Renal pelvis (tissue), 1 donor: ENCODE measurements at regions not wholly inside any gene's neighbourhood (a gene's known extent, or its start where the extent isn't known, plus 50 kb on each side); places are given as distances from the start of the nearest gene placed in this dataset.

Experiments
- DNase-seq: peaks from one replicate; pipeline ENCODE4 v3.0.0-alpha.2; 2013

DNA sequence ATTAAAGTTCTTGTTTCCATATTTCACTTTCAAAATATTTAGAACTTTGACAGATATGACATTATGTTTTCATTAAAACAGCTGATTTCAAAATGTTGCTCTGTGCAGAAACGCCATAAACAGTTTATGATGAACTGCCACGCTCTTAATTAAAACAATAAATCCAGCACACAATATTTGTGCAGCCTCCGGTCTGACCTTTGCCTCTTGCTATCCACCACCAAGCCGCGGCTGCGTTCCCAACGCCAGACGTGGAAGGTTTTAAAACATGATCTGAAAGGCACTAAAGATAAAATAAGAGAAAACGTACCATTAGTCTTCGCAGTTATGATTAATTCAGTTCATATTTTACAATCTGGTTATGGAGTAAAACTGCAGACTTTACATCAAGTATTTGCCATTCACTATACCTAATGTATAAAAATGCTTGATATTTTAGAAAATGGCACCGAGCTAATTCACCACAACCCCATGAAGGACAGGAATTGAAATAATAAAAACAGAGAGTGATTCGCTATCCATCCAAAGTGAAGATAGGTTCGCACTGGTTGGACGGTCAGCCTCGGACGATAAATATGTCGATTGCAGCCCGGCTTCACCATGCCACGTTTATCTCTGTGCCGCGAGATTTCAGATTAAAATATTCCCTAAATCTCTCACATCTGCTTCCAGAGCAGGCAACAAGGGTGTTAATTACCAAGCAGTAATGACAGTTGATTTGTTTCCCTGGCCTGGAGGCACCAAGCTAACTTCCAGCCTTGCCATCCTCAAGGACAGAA lies 103.3 kb upstream of the ZNF507 start:
- peak; percentile 34 for DNase-seq

DNA sequence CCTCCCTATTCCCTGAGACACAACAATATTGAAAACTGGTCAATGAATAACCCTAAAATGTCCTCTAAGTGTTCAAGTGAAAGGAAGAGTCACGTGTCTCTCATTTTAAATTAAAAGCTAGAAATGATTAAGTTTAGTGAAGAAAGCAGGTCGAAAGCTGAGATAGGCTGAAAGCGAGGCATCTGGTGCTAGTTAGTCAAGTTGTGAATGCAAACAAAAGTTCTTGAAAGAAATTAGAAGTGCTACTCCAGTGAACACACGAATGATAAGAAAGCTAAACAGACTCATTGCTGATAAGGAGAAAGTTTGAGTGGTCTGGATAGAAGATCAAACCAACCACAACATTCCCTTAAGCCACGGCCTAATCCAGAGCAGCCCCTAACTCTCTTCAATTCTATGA lies 99.4 kb upstream of the ZNF507 start:
- no peak for DNase-seq

DNA sequence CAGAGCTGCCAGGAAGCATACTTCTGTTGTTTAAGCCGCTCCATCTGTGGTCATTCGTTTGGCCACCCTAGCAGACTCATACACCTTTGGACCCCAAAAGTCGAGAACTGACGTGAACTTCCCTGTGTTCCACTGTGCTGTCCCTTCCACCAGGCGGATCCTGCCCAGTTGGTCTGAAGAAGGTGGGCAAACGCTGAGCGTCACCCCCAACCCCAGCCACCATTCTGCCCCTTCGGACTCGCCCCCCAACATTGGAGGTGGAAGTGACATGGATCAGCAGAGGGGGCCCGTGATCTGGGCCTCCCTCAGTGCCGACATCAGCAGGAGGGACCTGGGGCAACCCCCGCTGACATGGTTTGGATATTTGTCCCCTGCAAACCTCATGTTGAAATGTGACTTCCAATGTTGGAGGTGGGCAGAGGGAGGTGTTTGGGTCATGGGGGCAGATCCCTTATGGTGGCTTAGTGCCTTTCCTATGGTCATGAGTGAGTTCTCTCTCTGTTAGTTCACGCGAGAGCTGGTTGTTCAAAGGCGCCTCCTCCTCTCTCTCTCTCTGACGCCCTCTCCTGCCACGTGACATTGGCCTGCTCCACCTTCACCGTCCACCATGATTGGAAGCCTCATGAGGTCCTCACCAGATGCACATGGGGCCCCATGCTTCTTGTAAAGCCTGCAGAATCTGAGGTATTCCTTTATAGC lies 93.6 kb upstream of the ZNF507 start:
- DNase-seq: no peak

DNA sequence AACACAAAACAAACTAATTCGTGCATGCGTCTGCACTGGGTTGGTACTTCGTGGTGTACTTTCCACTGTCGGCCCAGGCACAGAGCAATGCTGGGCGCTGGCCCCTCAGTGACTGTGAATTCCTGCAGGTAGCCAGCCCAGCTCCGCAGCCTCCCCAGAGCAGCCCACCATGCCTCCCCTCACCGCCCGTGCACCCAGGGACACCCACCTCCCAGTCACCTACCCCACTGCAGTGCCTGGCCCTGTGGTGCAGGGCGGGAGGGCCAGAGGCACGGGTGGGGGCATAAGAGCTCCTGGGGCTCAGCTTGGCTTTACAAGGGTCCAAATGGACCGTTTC lies 93.1 kb upstream of the ZNF507 start:
- DNase-seq: no peak

DNA sequence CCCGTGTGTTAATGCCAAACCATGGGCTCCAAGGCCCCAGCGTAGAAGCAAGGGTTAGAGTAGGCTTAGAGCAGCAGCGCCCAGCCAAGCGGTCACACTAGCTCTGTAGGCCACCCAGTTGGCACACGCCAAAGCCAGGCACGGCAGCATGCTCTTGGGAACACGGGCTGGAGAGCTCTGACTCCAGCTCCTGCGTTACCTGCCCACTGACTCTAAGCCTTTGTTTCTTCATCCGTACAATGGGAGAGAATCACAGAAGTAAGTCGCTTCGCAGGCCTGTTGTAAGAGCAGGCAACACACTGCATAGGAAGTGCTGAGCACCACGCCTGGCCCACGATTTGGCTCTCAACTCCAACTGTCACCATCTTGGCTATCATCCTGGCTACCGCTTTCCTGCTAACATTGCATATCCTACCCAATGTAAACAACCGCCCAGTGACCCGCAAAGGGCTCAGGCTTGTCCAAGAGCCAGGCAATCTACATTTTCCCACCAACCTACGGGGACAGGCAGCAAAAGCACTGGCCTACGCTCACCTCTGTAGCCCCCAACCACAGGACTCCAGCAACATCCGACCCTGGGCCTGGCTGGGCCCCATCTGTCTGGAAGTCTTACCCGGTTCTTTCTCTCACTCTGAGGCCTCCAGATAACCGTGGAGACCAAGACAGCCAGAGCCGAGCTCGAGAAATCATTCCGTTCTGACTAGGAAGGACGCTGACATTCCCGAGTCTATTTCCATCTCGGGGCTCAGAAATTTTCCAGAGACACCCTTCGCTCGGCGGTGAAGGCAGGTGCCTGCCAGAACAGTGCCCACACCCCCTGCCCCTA lies 91.5 kb upstream of the ZNF507 start:
- no peak for DNase-seq

DNA sequence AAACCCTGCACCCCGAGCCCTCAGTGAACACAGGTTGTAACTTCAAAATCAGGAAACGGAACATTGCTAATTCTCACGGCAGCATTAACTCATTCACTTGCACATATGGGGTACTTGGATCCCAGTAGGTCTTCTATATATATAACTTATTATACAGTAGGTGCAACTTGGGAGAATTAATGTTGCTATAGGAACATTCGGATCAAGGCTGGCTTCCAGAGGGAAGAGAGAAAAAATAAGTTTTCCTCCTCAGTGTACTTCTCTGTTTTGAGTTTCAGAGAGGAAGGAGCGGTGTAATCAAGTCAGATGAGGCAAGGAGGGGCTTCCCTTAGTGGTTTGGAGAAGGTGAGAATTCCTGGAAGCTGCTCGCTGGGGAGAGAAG lies 90.9 kb upstream of the ZNF507 start:
- no peak for DNase-seq

DNA sequence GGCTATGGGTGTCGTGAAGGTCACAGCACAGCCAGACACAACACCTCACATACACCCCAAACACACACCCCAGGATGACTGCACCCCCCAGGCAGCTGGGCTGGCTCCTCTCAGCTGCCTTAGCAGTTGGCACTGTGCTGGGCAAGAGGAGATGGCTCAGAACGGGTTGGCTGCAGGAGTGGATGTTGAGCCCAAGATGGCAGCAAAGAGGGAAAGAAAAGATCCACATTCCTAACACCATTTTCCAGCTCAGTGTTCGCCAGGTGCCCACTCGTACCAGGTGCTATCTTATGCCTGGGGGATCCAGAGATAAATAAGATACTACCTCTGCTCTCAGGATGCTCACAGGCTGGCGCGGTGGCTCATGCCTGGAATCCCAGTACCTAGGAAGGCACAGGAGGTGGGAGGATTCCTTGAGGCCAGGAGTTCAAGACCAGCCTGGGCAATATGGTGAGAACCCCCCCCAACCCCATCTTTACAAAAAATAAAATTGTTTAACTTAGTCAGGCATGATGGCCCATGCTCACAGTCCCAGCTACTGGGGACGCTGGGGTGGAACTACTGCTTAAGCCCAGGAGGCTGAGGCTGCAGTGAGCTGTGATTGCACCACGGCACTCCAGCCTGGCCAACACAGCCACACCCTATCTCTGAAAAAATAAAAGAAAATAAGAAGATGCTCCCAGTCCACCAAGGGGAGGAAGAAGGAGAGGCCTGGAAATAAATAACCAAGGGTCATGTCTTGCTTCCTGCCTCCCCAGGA lies 89.7 kb upstream of the ZNF507 start:
- DNase-seq: no peak

DNA sequence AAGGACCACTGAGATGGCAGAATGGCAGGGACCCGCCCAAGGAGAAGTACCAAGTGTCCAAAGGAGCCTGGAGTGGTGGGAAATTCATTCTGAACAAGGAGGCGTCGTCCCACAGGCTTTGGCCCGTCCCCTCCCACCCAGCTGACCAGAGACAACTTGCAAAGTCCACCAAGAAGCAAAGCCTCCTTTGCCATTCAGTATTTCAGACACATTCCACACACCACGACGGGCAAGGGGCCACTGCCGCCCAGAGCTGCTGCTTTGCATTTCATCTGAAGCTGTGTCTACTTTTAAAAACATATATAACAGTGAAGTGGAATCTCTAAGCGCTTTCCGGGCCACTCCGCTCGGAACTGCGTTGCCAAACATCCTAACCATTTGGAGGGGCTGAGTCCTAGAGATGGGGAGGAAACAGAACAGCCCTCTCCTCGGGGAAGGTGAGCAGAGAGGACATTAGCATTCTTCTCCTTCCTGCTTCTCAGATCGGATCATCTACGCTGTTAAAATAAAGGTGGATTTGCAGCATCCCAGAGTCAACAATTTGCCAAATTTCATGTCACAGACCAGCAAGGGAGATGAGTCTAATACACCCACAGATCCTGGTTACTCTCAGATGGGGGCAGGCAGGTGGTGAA lies 89.0 kb upstream of the ZNF507 start:
- no peak for DNase-seq

DNA sequence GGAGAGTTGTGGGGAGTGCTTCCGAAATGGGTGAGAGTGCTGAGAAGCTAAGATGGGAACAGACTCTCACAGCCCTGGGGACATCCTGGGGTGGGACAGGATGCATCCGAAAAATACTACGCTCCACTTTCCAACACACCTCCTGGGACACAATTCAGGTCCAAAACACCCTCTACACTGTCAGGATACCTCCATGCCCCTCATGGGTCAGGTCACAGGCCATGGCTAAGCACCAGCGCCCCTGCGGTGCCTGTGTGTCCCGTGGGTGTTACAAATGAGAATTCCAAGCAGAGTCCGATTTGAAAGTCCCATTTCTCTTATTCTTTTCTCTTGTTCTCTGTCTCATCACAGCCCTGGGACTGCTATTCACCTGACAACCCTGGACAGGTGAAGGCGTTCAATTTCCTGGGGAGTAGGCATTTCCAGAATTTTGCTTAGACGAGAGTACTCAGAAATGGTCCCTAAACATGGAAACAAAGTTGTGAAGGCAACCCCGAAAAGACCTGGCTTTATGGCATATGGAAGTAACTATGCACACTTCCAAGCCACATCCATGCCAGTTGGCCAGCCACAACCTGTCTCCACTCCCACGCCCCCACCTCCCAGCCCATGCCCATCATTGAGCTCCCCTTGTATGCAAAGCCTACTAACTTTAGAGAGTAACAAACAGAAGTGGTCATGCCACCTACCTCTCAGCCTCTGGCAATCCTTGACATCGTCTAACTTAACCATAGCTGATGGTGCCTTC lies 87.9 kb upstream of the ZNF507 start:
- DNase-seq: no peak

DNA sequence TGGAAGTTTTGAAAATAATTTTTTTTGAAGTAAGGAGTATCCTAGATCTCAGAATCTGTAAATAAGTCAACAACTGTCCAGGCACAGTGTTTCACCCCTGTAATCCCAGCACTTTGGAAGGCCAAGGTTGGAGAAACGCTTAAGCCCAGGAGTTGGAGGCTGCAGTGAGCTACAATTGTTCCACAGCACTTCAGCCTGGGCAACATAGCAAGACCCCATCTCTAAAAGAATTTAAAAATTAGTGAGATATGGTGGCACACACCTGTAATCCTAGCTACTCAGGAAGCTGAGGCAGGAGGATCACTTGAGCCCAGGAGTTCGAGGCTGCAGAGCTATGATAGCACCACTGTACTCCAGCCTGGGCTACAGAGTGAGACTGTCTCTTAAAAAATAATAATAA lies 87.2 kb upstream of the ZNF507 start:
- DNase-seq: no peak

DNA sequence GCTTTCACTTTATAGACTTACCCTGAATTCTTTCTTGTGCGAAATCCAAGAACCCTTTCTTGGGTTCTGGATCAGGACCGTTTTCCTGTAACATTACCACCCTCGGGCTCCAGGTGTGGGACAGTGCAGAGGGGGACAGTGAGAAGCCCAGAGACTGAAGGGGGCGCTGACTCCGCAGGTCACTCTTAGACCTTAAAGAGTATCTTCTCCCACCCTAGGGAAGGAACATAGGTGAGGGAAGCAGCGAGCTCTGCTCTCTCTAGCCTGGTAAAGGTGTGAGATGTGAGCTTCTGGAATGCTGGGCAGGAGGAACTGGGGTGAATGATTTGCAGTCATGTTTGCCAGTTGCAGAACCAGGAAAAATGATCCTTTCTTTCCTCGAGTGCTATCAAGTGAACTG lies 80.8 kb upstream of the ZNF507 start:
- DNase-seq: no peak

DNA sequence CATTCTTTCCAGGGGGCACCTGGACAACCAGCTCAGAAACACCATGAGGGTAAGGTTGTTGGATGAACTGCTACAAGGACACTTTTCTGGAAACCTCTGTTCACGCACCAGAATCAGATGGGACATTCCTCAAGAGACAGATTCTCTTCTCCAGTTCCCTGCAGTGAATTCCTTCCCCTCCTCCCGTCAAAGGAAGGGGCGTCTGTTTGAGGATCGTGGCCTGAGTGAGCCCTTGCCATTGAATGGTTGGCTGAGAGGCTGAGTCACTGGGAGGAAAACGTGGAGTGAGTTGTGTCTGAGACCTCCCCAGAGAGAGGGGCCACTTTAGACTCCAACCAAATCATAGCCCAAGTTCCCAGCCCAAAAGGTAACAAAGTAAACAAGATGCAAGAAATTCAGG lies 79.4 kb upstream of the ZNF507 start:
- DNase-seq: no peak

DNA sequence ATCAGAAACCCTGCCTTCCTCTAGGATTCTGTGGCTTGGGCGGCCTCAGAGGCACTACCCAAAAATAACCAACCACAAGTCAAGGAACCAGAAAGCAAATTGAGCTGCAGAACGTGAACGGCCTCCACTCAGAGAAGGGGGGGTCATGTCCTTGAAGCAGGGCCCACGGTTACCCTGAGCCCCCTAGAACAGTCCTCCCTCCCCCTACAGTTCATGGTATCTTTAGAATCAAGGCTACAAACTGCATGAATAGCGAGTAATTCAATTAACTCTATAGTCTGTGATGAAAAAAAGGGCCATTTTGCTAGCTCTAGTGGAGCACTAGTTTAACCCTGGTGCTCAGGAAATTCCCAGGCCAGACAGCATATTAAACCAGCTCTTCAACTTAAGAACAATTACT lies 79.0 kb upstream of the ZNF507 start:
- DNase-seq: no peak

DNA sequence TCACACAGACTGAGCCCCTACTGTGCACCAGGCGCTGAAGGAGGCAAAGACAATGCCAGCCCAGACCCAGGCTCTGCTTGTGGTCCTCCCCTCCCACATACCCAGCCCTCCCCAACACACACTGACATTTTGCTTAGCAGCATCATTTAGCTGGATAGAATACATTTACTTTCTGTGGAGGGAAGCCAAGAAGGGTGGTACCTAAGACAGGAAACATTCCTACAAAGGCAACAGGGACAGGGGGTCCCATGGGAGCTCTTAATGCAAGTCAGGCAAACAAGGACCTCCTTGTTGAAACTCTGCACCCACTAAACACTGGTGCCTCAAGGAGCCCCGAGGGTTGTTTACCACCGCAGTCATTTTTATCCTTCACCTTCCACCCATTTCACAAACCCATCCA lies 77.0 kb upstream of the ZNF507 start:
- DNase-seq: no peak

DNA sequence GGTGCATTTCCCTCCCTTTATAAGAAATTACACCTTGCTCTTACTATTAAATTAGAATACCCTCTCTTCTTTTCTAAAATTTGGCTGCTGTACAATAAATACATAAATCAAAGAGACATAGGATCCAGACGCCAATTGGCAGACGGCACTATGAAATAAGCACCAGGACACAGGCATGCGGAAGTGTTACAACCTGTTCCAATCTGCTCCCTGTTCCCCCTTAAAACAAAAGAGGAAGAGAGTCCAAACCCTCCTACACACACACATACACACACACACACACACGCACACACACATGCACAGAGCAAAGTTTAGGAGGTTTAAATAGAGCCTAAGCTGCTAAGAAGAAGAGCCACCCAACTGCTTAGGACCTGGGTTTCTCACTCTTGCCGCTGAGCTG lies 75.6 kb upstream of the ZNF507 start:
- no peak for DNase-seq

DNA sequence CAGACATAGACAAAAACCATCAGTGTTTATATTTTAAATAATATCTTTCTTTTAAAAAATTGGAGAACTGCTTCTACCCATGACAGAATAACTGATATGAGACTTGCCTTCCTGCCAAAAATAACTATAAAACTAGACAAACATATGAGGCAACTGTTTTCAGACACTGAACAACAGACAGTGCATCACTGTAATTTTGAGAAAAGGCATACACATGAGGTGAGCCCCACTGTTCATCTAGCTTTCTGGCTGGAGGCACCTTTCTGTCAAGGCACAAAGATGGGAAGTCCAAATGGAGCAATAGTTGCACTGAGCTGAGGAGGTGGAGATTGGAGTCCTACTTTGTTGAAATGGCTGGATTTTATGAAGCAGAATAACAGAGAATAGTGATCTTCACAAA lies 71.9 kb upstream of the ZNF507 start:
- DNase-seq: no peak

DNA sequence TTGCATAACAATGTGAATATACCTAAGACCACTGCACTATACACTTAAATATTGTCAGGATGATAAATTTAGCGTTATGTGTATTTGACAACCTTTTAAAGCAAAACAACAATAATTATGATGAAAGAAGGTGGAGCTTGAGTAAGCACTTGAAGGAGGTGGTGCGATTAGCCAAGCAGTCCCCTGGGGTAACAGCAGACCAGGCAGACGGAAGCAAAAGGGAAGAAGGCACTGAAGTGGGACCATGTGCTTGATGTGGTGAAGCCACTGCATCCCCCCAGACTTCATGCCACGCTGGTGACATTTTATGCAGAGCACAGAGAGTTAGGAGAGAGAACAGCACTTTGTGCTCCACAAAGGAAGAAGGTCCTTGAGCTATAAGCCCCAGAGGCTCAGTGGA lies 58.3 kb upstream of the ZNF507 start:
- no peak for DNase-seq

DNA sequence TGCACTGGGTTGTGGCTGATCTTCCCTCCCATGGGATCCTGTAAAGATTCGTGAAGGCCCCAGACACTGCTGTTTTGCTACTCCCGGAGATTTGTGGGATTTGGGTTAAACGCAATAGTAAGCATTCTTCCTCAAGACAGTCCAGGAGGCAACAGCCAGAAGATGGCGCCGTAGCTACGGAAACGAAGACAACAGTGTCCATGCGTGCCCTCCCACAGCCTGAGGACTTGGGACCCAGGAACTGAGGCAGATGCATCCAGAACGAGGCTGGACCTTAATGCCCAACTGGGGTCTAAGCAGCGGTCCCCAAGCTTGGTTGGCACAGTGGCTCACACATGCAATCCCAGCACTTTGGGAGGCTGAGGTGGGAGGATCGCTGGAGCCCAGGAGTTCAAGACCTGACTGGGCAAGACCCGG lies 57.6 kb upstream of the ZNF507 start:
- peak; percentile 57 for DNase-seq

DNA sequence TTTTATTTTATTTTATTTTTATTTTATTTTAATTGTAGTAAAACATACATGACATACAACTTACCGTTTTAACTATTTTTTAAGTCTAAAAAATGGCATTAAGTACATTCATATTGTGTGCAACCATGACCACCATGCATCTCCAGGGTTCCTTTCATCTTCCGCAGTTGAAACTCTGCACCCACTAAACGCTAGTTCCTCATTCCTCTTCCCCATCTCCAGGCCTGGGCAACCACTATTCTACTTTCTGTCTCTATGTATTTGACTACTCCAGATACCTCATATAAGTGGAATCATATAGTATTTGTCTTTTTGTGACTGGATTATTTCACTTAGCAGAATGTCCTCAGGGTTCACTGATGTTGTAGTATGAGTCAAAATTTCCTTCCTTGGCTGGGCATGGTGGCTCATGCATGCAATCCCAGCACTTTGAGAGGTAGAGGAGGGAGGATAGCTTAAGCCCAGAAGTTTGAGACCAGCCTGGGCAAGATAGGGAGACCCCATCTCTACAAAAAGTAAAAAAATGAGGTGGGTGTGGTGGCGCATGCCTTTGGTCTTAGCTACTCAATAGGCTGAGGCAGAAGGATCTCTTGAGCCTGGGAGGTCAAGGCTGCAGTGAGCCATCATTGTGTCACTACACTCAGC lies 55.7 kb upstream of the ZNF507 start:
- no peak for DNase-seq

DNA sequence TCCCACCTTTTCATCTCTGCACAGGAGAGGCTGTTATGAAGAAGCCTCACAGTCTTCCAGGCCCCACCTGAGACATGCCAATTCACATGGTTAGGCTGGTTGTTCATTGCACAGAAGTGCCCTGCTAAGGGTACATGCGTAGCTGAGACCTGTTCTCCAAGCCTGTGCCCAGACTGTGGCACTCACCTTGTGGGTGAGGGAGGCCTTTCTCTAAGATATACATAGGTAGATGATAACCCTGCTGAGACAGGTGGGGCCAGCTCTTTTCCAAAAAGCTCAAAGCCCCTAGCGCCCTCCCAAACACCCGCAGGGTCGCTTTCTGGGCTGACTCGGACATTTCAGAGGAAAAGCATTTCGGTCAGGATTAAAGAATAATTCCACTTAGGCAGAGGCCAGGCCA lies 53.5 kb upstream of the ZNF507 start:
- DNase-seq: no peak
